Stomach (tissue), 8 donors: ENCODE measurements at regions not wholly inside any gene's neighbourhood (a gene's known extent, or its start where the extent isn't known, plus 50 kb on each side); places are given as distances from the start of the nearest gene placed in this dataset.
A peak's percentile ranks its signal among the peaks of the same experiment; 100 is the strongest.

Experiments used
- DNase-seq, 2 donors: peaks; one replicate each; pipeline versions ENCODE4 v3.0.0 to v3.0.0-alpha.2; 2013 to 2019
- H3K27ac ChIP-seq, 5 donors: fragments of 200-600 bp in 4 of 5; sonication (generic) in 4 of 5; one replicate each; pipeline ENCODE4 v1.5.1; 2013 to 2019; ENCODE audit warnings: mild to moderate bottlenecking in 1 of 5, moderate library complexity in 1 of 5
- H3K27me3 ChIP-seq, 3 donors: fragments of 200-600 bp; sonication (generic); one replicate each; pipeline ENCODE4 v1.5.1; 2017 to 2019; ENCODE audit warnings: mixed run types in 1 of 3
- H3K36me3 ChIP-seq, 4 donors: fragments of 200-600 bp; sonication (generic); 1 replicate in 3 of 4; 2 replicates in 1 of 4; pipeline ENCODE4 v1.5.1; 2016 to 2019
- H3K4me1 ChIP-seq, 4 donors: fragments of 200-600 bp; sonication (generic); one replicate each; pipeline ENCODE4 v1.5.1; 2016 to 2019
- H3K4me3 ChIP-seq, 4 donors: fragments of 200-600 bp; sonication (generic) in 3 of 4; one replicate each; pipeline ENCODE4 v1.5.1; 2016 to 2019; ENCODE audit warnings: mild to moderate bottlenecking in 1 of 4
- H3K9me3 ChIP-seq, 4 donors: fragments of 200-600 bp; sonication (generic); one replicate each; pipeline ENCODE4 v1.5.1; 2016 to 2019
- EP300 ChIP-seq: sonication (generic); formaldehyde crosslinking; IDR thresholded peaks from one replicate; pipeline ENCODE4 v1.6.1; 2017; ENCODE audit warnings: antibody characterized with exemption
- POLR2A ChIP-seq, 4 donors: fragments of 450-650 bp; IDR thresholded peaks; one replicate each; pipeline ENCODE4 v1.6.1; 2016; ENCODE audit warnings: antibody characterized with exemption in 4 of 4, control low read depth in 2 of 4, mild to moderate bottlenecking in 1 of 4, moderate library complexity in 1 of 4
- POLR2AphosphoS5 ChIP-seq, 3 donors: sonication (generic); formaldehyde crosslinking; IDR thresholded peaks; one replicate each; pipeline ENCODE4 v1.6.1; 2016; ENCODE audit warnings: antibody characterized with exemption in 3 of 3
- WGBS, 5 donors: extraction: QIAGEN DNeasy Blood & Tissue Kit in 3 of 5; methylation state at CpG; one replicate each; pipeline versions ENCODE4 v1.1.5 to v1.1.7; 2013 to 2018; 5-methylcytosine and 5-hydroxymethylcytosine counted together
- intact Hi-C: fragments of 100-400 bp; cut with DNase I; formaldehyde crosslinking; loops from one replicate; pipeline ENCODE4 v1.15.1; 2023; ENCODE audit warnings: low total_unique reads
- TF ChIP-seq, protein P1 (sequence below), 7 experiments: fragments of 450-650 bp in 4 of 7; fragments of 200-600 bp in 3 of 7; sonication (generic) in 3 of 7; IDR thresholded peaks; one replicate each; pipeline ENCODE4 v1.5.1; 2016 to 2019; ENCODE audit warnings: antibody characterized with exemption in 7 of 7, control low read depth in 2 of 7, mild to moderate bottlenecking in 1 of 7
- donor health status: healthy with polysubstance abuse.
- donor health status: Bipolar disorder and iron deficiency.
- donor health status: healthy.

DNA sequence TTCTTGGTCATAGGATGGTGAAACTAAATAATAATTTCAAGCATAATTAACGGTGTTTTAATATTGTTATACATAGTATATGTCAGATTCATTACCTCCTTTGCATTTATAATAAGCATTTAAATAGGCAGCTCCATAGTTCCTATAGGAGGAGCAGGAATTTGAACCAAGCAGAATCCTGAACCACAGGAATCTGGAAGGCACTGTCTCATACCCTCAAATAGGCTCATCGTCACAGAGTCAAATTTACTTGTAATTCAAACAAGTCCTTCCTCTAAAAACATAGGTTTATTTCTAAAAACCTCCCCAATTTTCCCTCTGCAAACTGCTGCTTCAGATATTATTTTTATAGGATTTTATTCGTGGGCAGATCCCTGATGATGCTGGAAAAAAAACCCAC lies 376.3 kb upstream of the ARHGEF26 start:
- intact Hi-C loops, result no loop called here
- Histone ChIP-seq H3K36me3 (no peaks in the 10 kb centered on the region), H3K4me1 (no peaks in the 10 kb centered on the region), H3K9me3 (no peaks in the 10 kb centered on the region), H3K27me3 (no peaks in the 10 kb centered on the region), H3K27ac (no peak overlapping the region), H3K4me3 (no peak overlapping the region)
- WGBS, 5 donors, result 70 to 79% (median 71%) methylated on average over 3 of the region's 3 CpGs
- DNase-seq, result no peak
- TF ChIP-seq POLR2A (IDR thresholded peaks at IDR 0.05), result no peak
- TF ChIP-seq EP300, result no peak
- TF ChIP-seq, protein P1, sequence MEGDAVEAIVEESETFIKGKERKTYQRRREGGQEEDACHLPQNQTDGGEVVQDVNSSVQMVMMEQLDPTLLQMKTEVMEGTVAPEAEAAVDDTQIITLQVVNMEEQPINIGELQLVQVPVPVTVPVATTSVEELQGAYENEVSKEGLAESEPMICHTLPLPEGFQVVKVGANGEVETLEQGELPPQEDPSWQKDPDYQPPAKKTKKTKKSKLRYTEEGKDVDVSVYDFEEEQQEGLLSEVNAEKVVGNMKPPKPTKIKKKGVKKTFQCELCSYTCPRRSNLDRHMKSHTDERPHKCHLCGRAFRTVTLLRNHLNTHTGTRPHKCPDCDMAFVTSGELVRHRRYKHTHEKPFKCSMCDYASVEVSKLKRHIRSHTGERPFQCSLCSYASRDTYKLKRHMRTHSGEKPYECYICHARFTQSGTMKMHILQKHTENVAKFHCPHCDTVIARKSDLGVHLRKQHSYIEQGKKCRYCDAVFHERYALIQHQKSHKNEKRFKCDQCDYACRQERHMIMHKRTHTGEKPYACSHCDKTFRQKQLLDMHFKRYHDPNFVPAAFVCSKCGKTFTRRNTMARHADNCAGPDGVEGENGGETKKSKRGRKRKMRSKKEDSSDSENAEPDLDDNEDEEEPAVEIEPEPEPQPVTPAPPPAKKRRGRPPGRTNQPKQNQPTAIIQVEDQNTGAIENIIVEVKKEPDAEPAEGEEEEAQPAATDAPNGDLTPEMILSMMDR (IDR thresholded peaks at IDR 0.05), result no peak
- TF ChIP-seq POLR2AphosphoS5 (IDR thresholded peaks at IDR 0.05), result no peak

DNA sequence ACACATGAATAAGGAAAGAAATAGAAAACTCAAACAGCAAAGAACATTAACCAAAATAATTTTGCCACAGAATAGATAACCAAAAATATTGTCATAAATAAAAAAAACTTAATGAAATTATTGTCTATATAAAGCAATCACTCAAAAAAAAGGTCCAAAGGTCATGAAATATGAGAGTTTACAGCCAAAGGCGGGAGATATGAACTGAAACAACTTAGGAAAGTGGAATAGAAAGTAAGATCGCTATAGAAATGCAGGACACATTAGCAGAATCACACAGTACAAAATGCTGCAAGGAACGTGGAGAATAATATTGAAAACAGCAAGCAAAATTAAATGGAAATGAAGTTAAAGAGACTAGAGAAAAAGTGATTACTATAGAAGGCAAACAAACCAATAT lies 375.0 kb upstream of the ARHGEF26 start:
- no peaks in the 10 kb centered on the region for H3K36me3 ChIP-seq
- H3K4me3 ChIP-seq, result no peak overlapping the region
- WGBS, 5 donors, result 75 to 87% (median 83%) methylated on average over 3 of the region's 3 CpGs
- no peak overlapping the region for H3K27ac ChIP-seq
- H3K27me3 ChIP-seq, result no peaks in the 10 kb centered on the region
- intact Hi-C loops, result no loop called here
- no peak for DNase-seq
- no peaks in the 10 kb centered on the region for H3K4me1 ChIP-seq
- no peak for TF ChIP-seq POLR2A (IDR thresholded peaks at IDR 0.05)
- no peak for TF ChIP-seq EP300
- TF ChIP-seq POLR2AphosphoS5 (IDR thresholded peaks at IDR 0.05), result no peak
- TF ChIP-seq, protein P1 (IDR thresholded peaks at IDR 0.05), result no peak
- H3K9me3 ChIP-seq, result no peaks in the 10 kb centered on the region

DNA sequence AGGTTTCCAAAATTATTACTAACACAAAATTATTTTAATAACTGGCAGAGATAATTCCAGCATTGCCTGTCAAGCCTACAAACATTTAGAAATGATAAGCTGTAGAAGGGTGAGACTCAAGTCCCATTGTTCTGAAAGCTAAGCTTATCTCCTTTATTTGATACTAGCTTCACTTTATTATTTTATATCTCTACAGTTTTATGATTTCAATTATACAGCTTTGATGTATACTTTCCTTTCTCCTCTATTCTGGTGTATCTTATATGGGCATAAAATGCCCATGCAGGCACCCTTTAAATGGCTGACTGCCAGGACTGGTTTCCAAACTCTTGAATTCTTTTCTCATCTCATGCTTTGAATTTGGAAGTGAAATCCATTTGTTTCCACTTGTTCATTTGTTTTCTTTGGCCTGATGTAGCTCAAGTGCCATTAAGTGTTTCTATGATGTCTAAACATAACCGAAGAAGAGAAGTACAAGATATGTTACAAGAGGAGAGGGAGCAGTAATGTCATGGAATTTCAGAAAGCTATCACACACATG lies 372.1 kb upstream of the ARHGEF26 start:
- Histone ChIP-seq H3K36me3 (no peaks in the 10 kb centered on the region), H3K27me3 (no peaks in the 10 kb centered on the region), H3K4me3 (no peak overlapping the region), H3K27ac (no peak overlapping the region), H3K4me1 (peaks cover 0 to 7% (median 0%) of the 10 kb centered on the region in 4 donors), H3K9me3 (no peaks in the 10 kb centered on the region)
- intact Hi-C loops, result no loop called here
- 39 to 76% (median 55%) methylated on average over 1 of the region's 1 CpG for WGBS, 5 donors
- peak in 1 of 2 donors; percentile 8 for DNase-seq
- TF ChIP-seq POLR2AphosphoS5 (IDR thresholded peaks at IDR 0.05) (no peak), EP300 (no peak), POLR2A (IDR thresholded peaks at IDR 0.05) (no peak)
- TF ChIP-seq, protein P1 (IDR thresholded peaks at IDR 0.05), result no peak

DNA sequence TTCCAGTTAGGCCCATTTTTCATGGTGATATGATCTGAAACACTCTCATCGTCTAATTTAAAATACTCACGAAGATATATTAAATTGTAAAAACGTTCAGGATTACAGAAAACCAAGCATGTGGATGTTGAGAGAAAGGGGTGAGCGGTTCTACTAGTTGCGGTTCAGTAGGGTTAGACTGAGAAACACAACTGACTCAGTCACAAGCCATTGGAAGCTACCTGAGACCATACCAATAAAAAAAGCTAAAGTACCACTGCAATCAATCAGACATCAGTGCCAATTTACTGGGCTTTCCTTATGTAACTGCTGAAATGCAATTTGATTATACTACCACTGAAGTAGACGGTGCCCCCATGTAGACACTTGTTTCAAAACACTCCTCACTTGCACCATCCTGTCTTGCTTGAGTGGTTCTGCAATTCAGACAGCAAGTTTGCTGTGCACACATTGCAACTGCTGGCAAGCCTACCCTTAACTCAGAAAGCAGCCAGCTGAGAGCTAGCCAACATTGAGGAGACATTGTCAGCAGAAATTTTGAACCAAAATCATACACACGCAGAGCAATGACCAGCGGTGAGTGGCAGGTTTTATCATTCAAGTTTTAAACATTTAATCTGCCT lies 368.7 kb upstream of the ARHGEF26 start:
- peaks cover 0 to 7% (median 0%) of the 10 kb centered on the region in 4 donors for H3K4me1 ChIP-seq
- DNase-seq, result peak in 1 of 2 donors; percentile 8
- TF ChIP-seq, protein P1 (IDR thresholded peaks at IDR 0.05), result no peak
- TF ChIP-seq POLR2A (IDR thresholded peaks at IDR 0.05), result no peak
- TF ChIP-seq EP300, result no peak
- no peak for TF ChIP-seq POLR2AphosphoS5 (IDR thresholded peaks at IDR 0.05)
- 48 to 62% (median 52%) methylated on average over 8 of the region's 8 CpGs for WGBS, 5 donors
- H3K27ac ChIP-seq, result no peak overlapping the region
- intact Hi-C loops, result no loop called here
- no peaks in the 10 kb centered on the region for H3K27me3 ChIP-seq
- H3K4me3 ChIP-seq, result no peak overlapping the region
- H3K36me3 ChIP-seq, result no peaks in the 10 kb centered on the region
- no peaks in the 10 kb centered on the region for H3K9me3 ChIP-seq
